Breast epithelium (tissue), 4 donors: ENCODE measurements at regions not wholly inside any gene's neighbourhood (a gene's known extent, or its start where the extent isn't known, plus 50 kb on each side); places are given as distances from the start of the nearest gene placed in this dataset.
A peak's percentile ranks its signal among the peaks of the same experiment; 100 is the strongest.
"Not testable (repeated sequence)": the region's sequence is repeated elsewhere in the genome, so short reads cannot be mapped to it uniquely, and the experiment has no call there.

Experiments used
- DNase-seq, 2 donors: peaks; one replicate each; pipeline ENCODE4 v3.0.0-alpha.2; 2019; ENCODE audit warnings: low spot score in 2 of 2
- H3K27ac ChIP-seq, 2 donors: fragments of 200-600 bp; sonication (generic) in 1 of 2; one replicate each; pipeline ENCODE4 v1.5.1; 2016 to 2019; ENCODE audit warnings: mild to moderate bottlenecking in 1 of 2
- H3K27me3 ChIP-seq, 2 donors: fragments of 200-600 bp; sonication (generic) in 1 of 2; one replicate each; pipeline versions ENCODE4 v1.5.1 to v1.6.0; 2017 to 2019; ENCODE audit warnings: control low read depth in 1 of 2, mild to moderate bottlenecking in 1 of 2
- H3K36me3 ChIP-seq: fragments of 200-600 bp; one replicate; pipeline ENCODE4 v1.5.1; 2019
- H3K4me1 ChIP-seq, 2 donors: fragments of 200-600 bp; sonication (generic); one replicate each; pipeline ENCODE4 v1.5.1; 2016 to 2019; ENCODE audit warnings: control low read depth in 1 of 2
- H3K4me3 ChIP-seq, 3 donors: fragments of 200-600 bp; sonication (generic); 1 replicate in 2 of 3; 2 replicates in 1 of 3; pipeline ENCODE4 v1.5.1; 2016 to 2019; ENCODE audit warnings: mild to moderate bottlenecking in 3 of 3, moderate library complexity in 2 of 3
- H3K9me3 ChIP-seq, 2 donors: fragments of 200-600 bp; sonication (generic) in 1 of 2; one replicate each; pipeline ENCODE4 v1.5.1; 2016 to 2019; ENCODE audit warnings: control low read depth in 1 of 2
- intact Hi-C: fragments of 100-400 bp; cut with DNase I; formaldehyde crosslinking; loops from one replicate; pipeline ENCODE4 v1.15.1; 2023; ENCODE audit warnings: low total_unique reads

DNA sequence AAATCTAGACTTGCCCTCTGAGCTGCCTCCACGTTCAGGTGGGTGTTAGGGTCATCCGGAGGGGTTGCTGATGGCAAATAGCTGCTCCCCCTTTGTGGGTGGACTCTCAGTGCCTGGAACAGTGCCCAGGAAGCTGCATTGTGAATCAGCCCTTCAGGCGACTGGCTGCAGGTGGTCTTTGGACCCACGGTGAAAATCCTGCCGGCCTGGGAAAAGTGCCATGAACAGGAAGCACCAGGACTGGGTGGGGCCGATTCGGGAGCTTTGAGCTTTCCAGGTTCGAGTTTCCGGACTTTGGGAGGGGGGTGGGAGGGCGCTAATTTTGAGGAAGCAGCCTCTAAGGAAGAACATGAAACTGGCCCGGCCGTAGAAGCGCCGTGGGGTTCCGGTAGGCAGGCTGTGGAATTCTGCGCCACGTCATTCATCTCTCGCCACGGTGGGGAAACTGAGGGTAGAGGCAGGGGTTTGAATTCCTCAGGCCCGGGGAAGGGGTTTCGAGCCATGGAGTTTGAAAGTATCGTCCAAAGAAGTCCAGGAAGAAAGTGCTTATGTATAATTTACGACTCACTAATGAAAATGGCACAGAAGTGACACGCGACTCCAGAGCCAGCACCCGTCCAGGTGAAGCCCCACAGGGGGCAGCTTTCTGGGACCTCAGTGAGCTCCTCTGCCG lies 199.4 kb downstream of the BANP start:
- peak overlapping the region in 1 of 3 donors; percentile 33 for H3K4me3 ChIP-seq
- H3K4me1 ChIP-seq, intact Hi-C loops, H3K27me3 ChIP-seq, H3K36me3 ChIP-seq, H3K9me3 ChIP-seq, H3K27ac ChIP-seq: not testable (repeated sequence)
- peak in 1 of 2 donors; percentile 28 for DNase-seq

DNA sequence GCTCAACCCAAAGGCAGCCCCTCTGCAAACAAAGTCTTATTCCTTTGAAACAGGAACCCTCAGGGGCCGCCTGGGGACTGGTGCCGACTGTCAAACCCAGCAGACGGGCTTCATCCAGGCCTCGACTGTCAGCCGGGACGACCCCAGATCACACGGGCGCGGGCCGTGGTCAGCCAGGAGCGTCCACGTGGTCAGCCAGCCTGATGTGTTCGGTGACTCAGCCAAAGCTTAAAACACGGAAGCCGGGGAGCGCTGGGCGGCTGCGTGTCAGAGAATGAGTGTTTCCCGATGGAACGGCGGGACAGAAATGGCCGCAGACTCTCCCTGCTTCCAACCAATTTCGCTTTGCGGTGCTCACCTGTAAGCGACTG lies 199.9 kb downstream of the BANP start:
- H3K9me3 ChIP-seq, H3K4me1 ChIP-seq, H3K36me3 ChIP-seq, H3K27me3 ChIP-seq, H3K27ac ChIP-seq, intact Hi-C loops: not testable (repeated sequence)
- DNase-seq: peak in 1 of 2 donors; percentile 37
- H3K4me3 ChIP-seq: peak overlapping the region in 1 of 3 donors; percentile 33

DNA sequence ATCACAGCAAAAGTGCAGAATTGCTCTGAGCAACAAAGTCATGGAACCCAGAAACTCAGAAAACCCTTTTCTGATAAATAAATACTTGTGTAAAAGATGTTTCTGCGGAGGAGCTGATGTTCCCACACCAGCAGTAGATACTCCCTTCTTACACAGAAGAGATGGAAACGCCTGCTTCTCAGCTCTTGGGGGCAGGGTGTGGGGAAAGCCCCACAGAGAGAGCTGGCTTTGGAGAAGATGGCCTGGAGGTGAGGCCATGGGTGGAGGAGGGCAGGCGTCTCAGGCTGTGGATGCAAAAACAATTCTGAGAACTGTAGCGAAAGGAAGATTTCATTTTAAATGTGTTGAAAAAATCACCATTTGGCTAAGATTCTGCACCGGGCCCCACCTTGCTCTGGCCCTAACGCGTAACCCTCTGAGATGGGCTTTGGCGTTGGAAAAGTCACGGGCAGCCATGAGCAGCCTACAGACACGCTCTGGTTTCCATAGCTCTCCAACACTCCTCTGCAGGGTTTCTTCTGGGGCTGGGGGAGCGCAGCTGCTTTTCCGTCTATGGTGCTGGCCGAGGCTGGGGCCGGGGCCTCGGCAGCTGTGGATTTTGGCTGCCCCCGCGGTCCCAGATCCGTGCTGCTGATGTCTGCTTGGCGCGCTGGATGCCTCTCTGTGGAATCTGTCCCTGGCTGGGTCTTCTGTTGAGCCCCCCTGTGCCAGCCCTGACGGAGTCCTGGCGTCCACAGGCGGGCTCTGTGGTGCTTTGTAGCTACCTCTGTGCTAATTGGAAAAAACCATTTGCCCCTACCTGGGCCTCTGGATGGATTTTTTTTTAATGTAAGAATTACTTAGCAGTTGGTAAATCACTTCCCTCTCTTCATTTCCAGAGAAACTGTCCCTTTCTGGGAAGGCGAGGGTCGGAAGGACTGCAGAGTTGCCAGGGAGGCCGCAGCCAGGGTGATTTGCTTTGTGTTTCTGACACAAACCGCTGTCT lies 200.9 kb downstream of the BANP start:
- H3K36me3 ChIP-seq, H3K4me3 ChIP-seq, H3K9me3 ChIP-seq, intact Hi-C loops, H3K27me3 ChIP-seq, DNase-seq, H3K27ac ChIP-seq, H3K4me1 ChIP-seq: not testable (repeated sequence)

- H3K27me3 ChIP-seq, H3K36me3 ChIP-seq, DNase-seq, intact Hi-C loops, H3K27ac ChIP-seq, H3K9me3 ChIP-seq, H3K4me3 ChIP-seq, H3K4me1 ChIP-seq: not testable (repeated sequence)
Observed at GRCh38 chr16:88152879-88153278, 201.6 kb downstream of the BANP start.

- H3K36me3 ChIP-seq, H3K27me3 ChIP-seq, intact Hi-C loops, H3K9me3 ChIP-seq, DNase-seq, H3K4me3 ChIP-seq, H3K27ac ChIP-seq, H3K4me1 ChIP-seq: not testable (repeated sequence)
Observed at GRCh38 chr16:88153516-88153915, 202.3 kb downstream of the BANP start.

GRCh38 chr16:88154886-88155285 lies 203.7 kb downstream of the BANP start:
- H3K9me3 ChIP-seq, intact Hi-C loops, H3K36me3 ChIP-seq, H3K4me3 ChIP-seq, H3K4me1 ChIP-seq, H3K27ac ChIP-seq, H3K27me3 ChIP-seq: not testable (repeated sequence)
- peak in 1 of 2 donors; percentile 10 for DNase-seq

DNA sequence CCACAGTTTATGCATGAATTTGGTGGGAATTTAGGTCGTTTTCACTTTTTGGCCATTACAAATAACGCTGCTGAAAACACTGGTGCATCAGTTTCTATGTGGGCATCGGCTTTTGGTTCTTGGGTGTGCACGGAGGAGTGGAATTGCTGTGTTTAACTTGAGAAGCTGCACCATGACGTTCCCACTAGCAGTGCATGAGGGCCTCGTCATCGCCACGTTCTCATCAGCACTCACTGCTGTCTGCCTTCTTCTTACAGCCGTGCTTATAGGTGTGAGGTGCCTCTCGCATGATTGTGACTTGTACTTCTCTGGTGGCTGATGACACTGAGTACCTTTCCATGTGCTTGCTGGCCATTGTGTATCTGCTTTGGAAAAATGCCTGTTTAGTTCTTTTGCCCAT lies 204.4 kb downstream of the BANP start:
- H3K36me3 ChIP-seq, H3K4me3 ChIP-seq, H3K4me1 ChIP-seq, H3K27ac ChIP-seq, intact Hi-C loops, H3K27me3 ChIP-seq, H3K9me3 ChIP-seq: not testable (repeated sequence)
- DNase-seq: peak in 1 of 2 donors; percentile 10

DNA sequence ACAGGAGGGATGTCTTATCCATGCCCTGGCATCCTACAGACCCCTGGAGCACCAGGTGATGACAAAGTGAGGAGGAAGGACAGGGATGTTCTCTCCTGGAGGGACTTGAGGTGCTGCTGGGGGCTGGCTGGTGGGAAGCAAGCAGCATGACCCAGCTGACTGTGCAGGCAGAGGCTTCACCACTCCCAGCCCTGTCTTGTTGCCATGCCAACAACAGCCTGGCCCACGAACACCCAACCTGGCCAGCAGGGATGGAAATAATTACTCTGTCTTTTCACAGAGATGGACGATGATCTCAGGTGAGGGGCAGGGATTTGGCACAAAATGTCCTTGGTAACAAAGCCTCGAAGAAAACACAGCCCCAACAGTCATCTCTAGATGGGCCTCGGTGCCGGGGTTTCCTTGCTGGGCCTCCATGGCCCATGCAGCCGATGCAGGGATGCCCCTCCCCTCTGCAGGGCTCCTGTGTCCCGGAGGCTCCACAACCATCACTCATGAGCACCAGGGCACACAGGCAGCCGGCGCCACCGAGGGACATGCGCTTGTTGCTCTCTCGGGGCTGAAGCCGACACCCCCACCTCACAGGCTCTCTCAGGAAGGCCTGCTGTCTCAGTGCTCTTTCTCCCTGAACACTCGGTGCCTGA lies 205.5 kb downstream of the BANP start:
- peak in 1 of 2 donors; percentile 20 for DNase-seq
- intact Hi-C loops, H3K9me3 ChIP-seq, H3K4me3 ChIP-seq, H3K4me1 ChIP-seq, H3K27ac ChIP-seq, H3K27me3 ChIP-seq, H3K36me3 ChIP-seq: not testable (repeated sequence)

- H3K27me3 ChIP-seq, H3K4me1 ChIP-seq, H3K27ac ChIP-seq, H3K36me3 ChIP-seq, H3K4me3 ChIP-seq, intact Hi-C loops, H3K9me3 ChIP-seq: not testable (repeated sequence)
- peak in 1 of 2 donors; percentile 7 for DNase-seq
Observed at GRCh38 chr16:88157686-88158085, 206.5 kb downstream of the BANP start.

- H3K4me3 ChIP-seq, H3K27me3 ChIP-seq, H3K9me3 ChIP-seq, H3K36me3 ChIP-seq, H3K27ac ChIP-seq, H3K4me1 ChIP-seq, intact Hi-C loops: not testable (repeated sequence)
- peak in 1 of 2 donors; percentile 35 for DNase-seq
Observed at GRCh38 chr16:88158256-88159045, 207.2 kb downstream of the BANP start.

DNA sequence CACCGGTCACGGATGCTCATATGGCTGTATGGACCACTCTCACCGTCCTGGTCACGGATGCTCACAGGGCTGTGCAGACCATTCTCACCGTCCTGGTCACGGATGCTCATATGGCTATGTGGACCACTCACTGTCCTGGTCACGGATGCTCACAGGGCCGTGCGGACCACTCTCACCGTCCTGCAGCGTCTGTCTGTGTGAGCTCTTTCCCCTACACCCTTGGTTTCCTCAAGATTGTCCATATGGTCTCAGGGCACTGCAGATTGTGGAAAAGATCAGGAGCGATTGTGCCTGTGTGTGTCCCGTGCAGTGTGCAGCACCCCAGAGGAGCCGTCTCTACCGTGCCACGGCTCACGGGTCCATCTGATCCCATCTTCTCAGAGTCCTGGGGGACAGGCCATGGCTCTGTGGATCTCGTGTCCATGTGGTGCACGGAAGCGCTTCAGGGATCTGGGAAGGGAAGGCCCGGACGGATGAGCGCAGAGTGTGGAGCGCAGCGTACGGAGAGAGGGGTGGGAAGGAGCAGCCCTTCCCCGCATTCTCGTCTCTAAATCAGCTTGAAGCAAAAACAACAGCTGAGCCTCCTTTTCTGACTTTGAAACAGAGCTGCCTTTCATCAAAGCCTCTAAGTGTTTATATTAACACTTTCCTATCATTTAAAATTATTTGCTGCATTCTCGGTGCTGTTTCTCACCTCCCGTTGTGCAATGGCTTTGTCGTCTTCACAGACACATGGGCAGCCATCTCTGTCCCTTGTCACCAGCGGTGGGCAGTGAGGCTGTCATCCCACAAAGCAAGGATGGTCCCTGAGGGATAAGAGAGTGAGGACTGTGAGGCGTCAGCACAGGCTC lies 208.0 kb downstream of the BANP start:
- peak in 1 of 2 donors; percentile 39 for DNase-seq
- H3K9me3 ChIP-seq, H3K4me1 ChIP-seq: not testable (repeated sequence)

GRCh38 chr16:88159897-88160335 lies 208.7 kb downstream of the BANP start:
- H3K27ac ChIP-seq, H3K4me3 ChIP-seq, H3K36me3 ChIP-seq, H3K4me1 ChIP-seq, H3K27me3 ChIP-seq, H3K9me3 ChIP-seq: not testable (repeated sequence)
- intact Hi-C loops: loop anchor here (5.0 kb wide), 1 partner anchor 303 kb away; no protein-coding TSS in a partner anchor
- peak in 1 of 2 donors; percentile 12 for DNase-seq

More for the DNA sequence above, 208.0 kb downstream of the BANP start:
- H3K36me3 ChIP-seq, intact Hi-C loops, H3K4me3 ChIP-seq, H3K27me3 ChIP-seq, H3K27ac ChIP-seq: not testable (repeated sequence)
